ENCODE measurements at regions not wholly inside any gene's neighbourhood (a gene's known extent, or its start where the extent isn't known, plus 50 kb on each side); places are given as distances from the start of the nearest gene placed in this dataset.

DNA sequence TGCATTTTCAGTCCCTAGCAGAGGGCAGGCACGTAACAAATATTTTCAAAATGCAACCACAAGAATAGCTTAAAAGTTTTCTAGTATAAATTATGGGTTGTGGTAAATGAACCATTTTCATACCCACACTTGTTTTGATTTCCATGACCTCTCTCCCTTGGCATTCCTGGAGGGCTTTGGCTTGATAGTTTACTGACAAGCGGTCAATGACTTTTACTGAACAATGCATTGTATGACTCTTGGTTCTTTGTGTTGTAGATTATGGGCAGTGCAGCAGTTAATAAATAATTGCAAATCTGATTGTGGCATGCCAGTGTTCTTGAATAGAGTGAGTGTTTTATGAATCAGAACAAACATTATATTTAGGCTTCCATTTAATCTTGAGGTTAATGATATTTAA lies 285.2 kb upstream of the ARX start:
- Histone ChIP-seq H3K27me3 (no peaks in the 10 kb centered on the region), H3K9me3 (no peaks in the 10 kb centered on the region), H3K27ac (no peak overlapping the region), H3K4me1 (no peaks in the 10 kb centered on the region), H3K36me3 (no peaks in the 10 kb centered on the region), H3K4me3 (no peak overlapping the region)
- WGBS, 2 donors: 60 to 68% methylated on average over 2 of the region's 2 CpGs
- intact Hi-C loops (cut with DNase I): no loop called here
- no peak for DNase-seq
- no peak for TF ChIP-seq POLR2A (IDR thresholded peaks at IDR 0.05)
- TF ChIP-seq, protein P1, sequence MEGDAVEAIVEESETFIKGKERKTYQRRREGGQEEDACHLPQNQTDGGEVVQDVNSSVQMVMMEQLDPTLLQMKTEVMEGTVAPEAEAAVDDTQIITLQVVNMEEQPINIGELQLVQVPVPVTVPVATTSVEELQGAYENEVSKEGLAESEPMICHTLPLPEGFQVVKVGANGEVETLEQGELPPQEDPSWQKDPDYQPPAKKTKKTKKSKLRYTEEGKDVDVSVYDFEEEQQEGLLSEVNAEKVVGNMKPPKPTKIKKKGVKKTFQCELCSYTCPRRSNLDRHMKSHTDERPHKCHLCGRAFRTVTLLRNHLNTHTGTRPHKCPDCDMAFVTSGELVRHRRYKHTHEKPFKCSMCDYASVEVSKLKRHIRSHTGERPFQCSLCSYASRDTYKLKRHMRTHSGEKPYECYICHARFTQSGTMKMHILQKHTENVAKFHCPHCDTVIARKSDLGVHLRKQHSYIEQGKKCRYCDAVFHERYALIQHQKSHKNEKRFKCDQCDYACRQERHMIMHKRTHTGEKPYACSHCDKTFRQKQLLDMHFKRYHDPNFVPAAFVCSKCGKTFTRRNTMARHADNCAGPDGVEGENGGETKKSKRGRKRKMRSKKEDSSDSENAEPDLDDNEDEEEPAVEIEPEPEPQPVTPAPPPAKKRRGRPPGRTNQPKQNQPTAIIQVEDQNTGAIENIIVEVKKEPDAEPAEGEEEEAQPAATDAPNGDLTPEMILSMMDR (IDR thresholded peaks at IDR 0.05): no peak

- Histone ChIP-seq H3K27ac (no peak overlapping the region), H3K4me3 (no peak overlapping the region), H3K4me1 (no peaks in the 10 kb centered on the region), H3K9me3 (no peaks in the 10 kb centered on the region), H3K27me3 (no peaks in the 10 kb centered on the region), H3K36me3 (no peaks in the 10 kb centered on the region)
- TF ChIP-seq POLR2A (IDR thresholded peaks at IDR 0.05): no peak
- TF ChIP-seq, protein P1 (IDR thresholded peaks at IDR 0.05): no peak
- 24 to 50% methylated on average over 1 of the region's 1 CpG for WGBS, 2 donors
- intact Hi-C loops (cut with DNase I): no loop called here
- no peak for DNase-seq
Observed at GRCh38 chrX:25296850-25297249, 281.1 kb upstream of the ARX start.

GRCh38 chrX:25295466-25295865 lies 279.7 kb upstream of the ARX start:
- Histone ChIP-seq H3K4me3 (no peak overlapping the region), H3K27me3 (no peaks in the 10 kb centered on the region), H3K9me3 (no peaks in the 10 kb centered on the region), H3K4me1 (no peaks in the 10 kb centered on the region), H3K27ac (no peak overlapping the region), H3K36me3 (no peaks in the 10 kb centered on the region)
- no peak for DNase-seq
- intact Hi-C loops (cut with DNase I): no loop called here
- WGBS, 2 donors: 58 to 65% methylated on average over 4 of the region's 4 CpGs
- no peak for TF ChIP-seq POLR2A (IDR thresholded peaks at IDR 0.05)

- Histone ChIP-seq H3K27me3 (no peaks in the 10 kb centered on the region), H3K36me3 (no peaks in the 10 kb centered on the region), H3K4me3 (no peak overlapping the region), H3K27ac (no peak overlapping the region), H3K9me3 (no peaks in the 10 kb centered on the region), H3K4me1 (no peaks in the 10 kb centered on the region)
- intact Hi-C loops (cut with DNase I): no loop called here
- 55 to 80% methylated on average over 1 of the region's 1 CpG for WGBS, 2 donors
- no peak for TF ChIP-seq POLR2A (IDR thresholded peaks at IDR 0.05)
- TF ChIP-seq, protein P1 (IDR thresholded peaks at IDR 0.05): no peak
- DNase-seq: no peak
Observed at GRCh38 chrX:25290132-25290531, 274.4 kb upstream of the ARX start.

- no peak for DNase-seq
- Histone ChIP-seq H3K4me1 (no peaks in the 10 kb centered on the region), H3K36me3 (no peaks in the 10 kb centered on the region), H3K27me3 (no peaks in the 10 kb centered on the region), H3K27ac (no peak overlapping the region), H3K4me3 (no peak overlapping the region), H3K9me3 (no peaks in the 10 kb centered on the region)
- TF ChIP-seq, protein P1 (IDR thresholded peaks at IDR 0.05): no peak
- TF ChIP-seq POLR2A (IDR thresholded peaks at IDR 0.05): no peak
- 13 to 26% methylated on average over 1 of the region's 1 CpG for WGBS, 2 donors
- intact Hi-C loops (cut with DNase I): no loop called here
Observed at GRCh38 chrX:25288676-25289075, 272.9 kb upstream of the ARX start.

GRCh38 chrX:25287521-25287920 lies 271.8 kb upstream of the ARX start:
- DNase-seq: no peak
- TF ChIP-seq, protein P1 (IDR thresholded peaks at IDR 0.05): no peak
- no peak for TF ChIP-seq POLR2A (IDR thresholded peaks at IDR 0.05)
- WGBS, 2 donors: 55 to 62% methylated on average over 1 of the region's 1 CpG
- no peaks in the 10 kb centered on the region for H3K36me3 ChIP-seq
- H3K4me3 ChIP-seq: no peak overlapping the region
- no peaks in the 10 kb centered on the region for H3K27me3 ChIP-seq
- H3K4me1 ChIP-seq: no peaks in the 10 kb centered on the region
- intact Hi-C loops (cut with DNase I): no loop called here
- no peaks in the 10 kb centered on the region for H3K9me3 ChIP-seq
- H3K27ac ChIP-seq: no peak overlapping the region
